Vagina (tissue), 2 donors: ENCODE measurements at regions not wholly inside any gene's neighbourhood (a gene's known extent, or its start where the extent isn't known, plus 50 kb on each side); places are given as distances from the start of the nearest gene placed in this dataset.

Source experiments
- DNase-seq, 2 donors: peaks; one replicate each; pipeline ENCODE4 v3.0.0-alpha.2; 2017; ENCODE audit errors: extremely low spot score in 2 of 2
- H3K27ac ChIP-seq: fragments of 200-600 bp; sonication (generic); one replicate; pipeline ENCODE4 v1.5.1; 2019
- H3K27me3 ChIP-seq: fragments of 200-600 bp; sonication (generic); one replicate; pipeline ENCODE4 v1.5.1; 2019
- H3K36me3 ChIP-seq, 2 donors: fragments of 200-600 bp; sonication (generic); one replicate each; pipeline ENCODE4 v1.5.1; 2017 to 2019
- H3K4me1 ChIP-seq: fragments of 200-600 bp; sonication (generic); one replicate; pipeline ENCODE4 v1.5.1; 2019
- H3K4me3 ChIP-seq, 2 donors: fragments of 200-600 bp; sonication (generic); 1 replicate in 1 of 2; 2 replicates in 1 of 2; pipeline ENCODE4 v1.5.1; 2016 to 2019
- H3K9me3 ChIP-seq: fragments of 200-600 bp; sonication (generic); one replicate; pipeline ENCODE4 v1.5.1; 2019
- CTCF ChIP-seq, 3 experiments: fragments of 450-650 bp in 2 of 3; fragments of 200-600 bp in 1 of 3; sonication (generic) in 1 of 3; IDR thresholded peaks; one replicate each; pipeline ENCODE4 v1.5.1; 2017 to 2019; ENCODE audit warnings: antibody characterized with exemption in 3 of 3, mild to moderate bottlenecking in 2 of 3, moderate library complexity in 2 of 3
- POLR2A ChIP-seq, 2 donors: fragments of 450-650 bp; IDR thresholded peaks; one replicate each; pipeline ENCODE4 v1.6.1; 2017; ENCODE audit warnings: antibody characterized with exemption in 2 of 2, mild to moderate bottlenecking in 2 of 2, moderate library complexity in 2 of 2
- POLR2AphosphoS5 ChIP-seq, 2 donors: sonication (generic); formaldehyde crosslinking; IDR thresholded peaks; one replicate each; pipeline ENCODE4 v1.9.0; 2017; ENCODE audit warnings: antibody characterized with exemption in 2 of 2, mild to moderate bottlenecking in 2 of 2, low read depth in 1 of 2; ENCODE audit not compliant: insufficient read depth in 1 of 2
- intact Hi-C: fragments of 100-400 bp; cut with DNase I; formaldehyde crosslinking; loops from one replicate; pipeline ENCODE4 v1.15.1; 2023

GRCh38 chr4:111890412-111890811, 254.8 kb upstream of the FAM241A start:
- Histone ChIP-seq H3K4me3 (no peak overlapping the region), H3K27ac (no peak overlapping the region), H3K4me1 (no peaks in the 10 kb centered on the region), H3K9me3 (no peaks in the 10 kb centered on the region), H3K27me3 (no peaks in the 10 kb centered on the region), H3K36me3 (no peaks in the 10 kb centered on the region)
- intact Hi-C loops, result no loop called here
- TF ChIP-seq POLR2A (IDR thresholded peaks at IDR 0.05) (no peak), CTCF (IDR thresholded peaks at IDR 0.05) (no peak), POLR2AphosphoS5 (IDR thresholded peaks at IDR 0.05; ENCODE audit: insufficient read depth in 1 of 2, low read depth in 1 of 2) (no peak)
- DNase-seq, result no peak

GRCh38 chr4:111905511-111905910, 239.7 kb upstream of the FAM241A start:
- Histone ChIP-seq H3K36me3 (no peaks in the 10 kb centered on the region), H3K4me3 (no peak overlapping the region), H3K9me3 (no peaks in the 10 kb centered on the region), H3K27ac (no peak overlapping the region), H3K27me3 (no peaks in the 10 kb centered on the region), H3K4me1 (no peaks in the 10 kb centered on the region)
- no peak for DNase-seq
- intact Hi-C loops, result no loop called here
- no peak for TF ChIP-seq POLR2A (IDR thresholded peaks at IDR 0.05)

DNA sequence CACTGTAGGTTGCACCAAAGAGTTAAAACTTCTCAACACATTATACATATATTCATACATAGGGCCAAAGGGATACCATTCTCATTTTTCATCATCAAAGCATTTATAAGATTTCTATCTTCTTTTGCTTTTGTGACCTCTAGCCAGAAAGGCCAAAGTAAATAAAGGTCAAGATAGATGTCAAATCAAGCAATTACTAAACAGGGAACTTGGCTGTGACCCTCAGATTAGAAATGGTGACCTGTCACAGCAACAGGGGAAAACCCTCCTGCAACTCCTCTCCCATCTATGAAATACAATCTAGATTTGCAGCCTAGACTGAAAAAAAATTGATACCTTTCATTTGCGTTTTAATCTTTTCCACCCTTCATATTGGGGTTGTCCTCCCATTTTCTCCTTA, 225.6 kb upstream of the FAM241A start:
- Histone ChIP-seq H3K36me3 (no peaks in the 10 kb centered on the region), H3K9me3 (no peaks in the 10 kb centered on the region), H3K4me3 (no peak overlapping the region), H3K4me1 (no peaks in the 10 kb centered on the region), H3K27ac (no peak overlapping the region), H3K27me3 (no peaks in the 10 kb centered on the region)
- no peak for DNase-seq
- intact Hi-C loops, result no loop called here
- TF ChIP-seq CTCF (IDR thresholded peaks at IDR 0.05), result no peak
- no peak for TF ChIP-seq POLR2A (IDR thresholded peaks at IDR 0.05)
- TF ChIP-seq POLR2AphosphoS5 (IDR thresholded peaks at IDR 0.05; ENCODE audit: insufficient read depth in 1 of 2, low read depth in 1 of 2), result no peak

DNA sequence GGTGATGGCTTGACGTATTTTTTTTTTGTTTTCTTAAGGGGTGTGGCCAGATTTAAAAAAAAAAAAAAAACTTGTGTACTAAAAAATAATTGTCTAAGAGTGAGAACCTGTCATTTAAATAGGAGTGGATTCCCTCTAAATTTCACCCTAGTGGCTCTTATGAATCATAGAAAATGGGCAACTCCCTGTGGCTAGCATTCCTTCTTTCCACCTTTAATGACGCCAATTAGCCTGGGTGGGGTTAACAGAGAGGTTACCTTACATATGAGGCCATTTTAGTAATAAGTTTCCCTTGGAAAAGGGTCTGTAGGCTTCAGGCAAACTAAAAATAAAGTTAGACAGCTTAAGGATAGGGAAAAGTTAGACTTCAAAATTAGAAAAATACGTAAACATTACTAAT, 223.5 kb upstream of the FAM241A start:
- intact Hi-C loops, result no loop called here
- Histone ChIP-seq H3K4me1 (no peaks in the 10 kb centered on the region), H3K9me3 (no peaks in the 10 kb centered on the region), H3K4me3 (no peak overlapping the region), H3K36me3 (no peaks in the 10 kb centered on the region), H3K27ac (no peak overlapping the region), H3K27me3 (no peaks in the 10 kb centered on the region)
- TF ChIP-seq POLR2A (IDR thresholded peaks at IDR 0.05) (no peak), CTCF (IDR thresholded peaks at IDR 0.05) (no peak), POLR2AphosphoS5 (IDR thresholded peaks at IDR 0.05; ENCODE audit: insufficient read depth in 1 of 2, low read depth in 1 of 2) (no peak)
- no peak for DNase-seq

DNA sequence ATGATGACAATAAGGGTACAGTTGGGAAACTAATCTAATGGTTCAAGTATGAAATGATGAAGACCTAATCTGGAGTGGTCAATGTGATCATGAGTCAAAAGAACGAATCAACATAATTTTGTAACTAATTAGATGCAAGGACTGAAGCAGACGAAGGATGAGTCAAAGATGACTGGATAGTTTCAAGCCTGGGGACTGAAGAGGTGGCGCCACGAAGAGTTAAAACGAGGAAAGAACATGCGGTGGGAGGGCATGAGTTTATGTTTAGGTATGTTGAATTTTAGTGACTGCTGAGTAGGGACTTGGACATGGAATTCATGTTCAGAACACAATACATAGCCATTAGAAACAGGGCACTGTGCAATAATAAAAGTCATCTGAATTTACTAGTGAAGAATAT, 221.5 kb upstream of the FAM241A start:
- Histone ChIP-seq H3K36me3 (no peaks in the 10 kb centered on the region), H3K27me3 (no peaks in the 10 kb centered on the region), H3K27ac (no peak overlapping the region), H3K4me1 (no peaks in the 10 kb centered on the region), H3K9me3 (no peaks in the 10 kb centered on the region), H3K4me3 (no peak overlapping the region)
- no peak for DNase-seq
- intact Hi-C loops, result no loop called here
- no peak for TF ChIP-seq CTCF (IDR thresholded peaks at IDR 0.05)
- TF ChIP-seq POLR2A (IDR thresholded peaks at IDR 0.05), result no peak
- no peak for TF ChIP-seq POLR2AphosphoS5 (IDR thresholded peaks at IDR 0.05; ENCODE audit: insufficient read depth in 1 of 2, low read depth in 1 of 2)

- no peaks in the 10 kb centered on the region for H3K9me3 ChIP-seq
- H3K4me1 ChIP-seq, result no peaks in the 10 kb centered on the region
- no peak for DNase-seq
- H3K4me3 ChIP-seq, result no peak overlapping the region
- no peaks in the 10 kb centered on the region for H3K36me3 ChIP-seq
- H3K27me3 ChIP-seq, result no peaks in the 10 kb centered on the region
- intact Hi-C loops, result no loop called here
- TF ChIP-seq POLR2A (IDR thresholded peaks at IDR 0.05) (no peak), POLR2AphosphoS5 (IDR thresholded peaks at IDR 0.05; ENCODE audit: insufficient read depth in 1 of 2, low read depth in 1 of 2) (no peak), CTCF (IDR thresholded peaks at IDR 0.05) (no peak)
- no peak overlapping the region for H3K27ac ChIP-seq
Measured at GRCh38 chr4:111924696-111925095, 220.6 kb upstream of the FAM241A start.
